SK-N-SH (cell line): ENCODE measurements at regions not wholly inside any gene's neighbourhood (a gene's known extent, or its start where the extent isn't known, plus 50 kb on each side); places are given as distances from the start of the nearest gene placed in this dataset.

Experiments
- FOSL2 ChIP-seq: IDR thresholded peaks from 2 replicates; pipeline ENCODE4 v1.4.0; 2012; ENCODE audit warnings: low read depth, mild to moderate bottlenecking, moderate library complexity, borderline replicate concordance
- NRF1 ChIP-seq: IDR thresholded peaks from 2 replicates; pipeline ENCODE4 v1.6.1; 2012; ENCODE audit warnings: low read depth, mild to moderate bottlenecking, low read length
- POLR2AphosphoS5 ChIP-seq: IDR thresholded peaks from 2 replicates; pipeline ENCODE4 v1.6.1; 2012; ENCODE audit warnings: low read depth, low read length
- RFX5 ChIP-seq: IDR thresholded peaks from 2 replicates; pipeline ENCODE4 v1.6.1; 2012; ENCODE audit warnings: mild to moderate bottlenecking, improper control_type of control experiment, low read length
- TAF1 ChIP-seq: IDR thresholded peaks from 2 replicates; pipeline ENCODE4 v1.6.1; 2012; ENCODE audit warnings: low read depth, mild to moderate bottlenecking, low read length, moderate library complexity, borderline replicate concordance
- YY1 ChIP-seq: IDR thresholded peaks from 2 replicates; pipeline ENCODE4 v1.4.0; 2012; ENCODE audit warnings: low read depth, mild to moderate bottlenecking
- TF ChIP-seq, protein P1 (sequence below): fragments of 200-600 bp; sonication (generic); IDR thresholded peaks from 2 replicates; pipeline ENCODE4 v1.6.1; 2017; ENCODE audit warnings: antibody characterized with exemption, mild to moderate bottlenecking, moderate library complexity
- TF ChIP-seq, protein P2 (sequence below): fragments of 150-350 bp; IDR thresholded peaks from 2 replicates; pipeline ENCODE4 v1.6.1; 2017; ENCODE audit warnings: antibody characterized with exemption, low read length, low read depth, borderline replicate concordance
- TF ChIP-seq, protein P3 (sequence below): IDR thresholded peaks from 2 replicates; pipeline ENCODE4 v1.6.1; 2012; ENCODE audit warnings: mild to moderate bottlenecking, low read depth, low read length, moderate library complexity
- TF ChIP-seq, protein P4 (sequence below): IDR thresholded peaks from 2 replicates; pipeline ENCODE4 v1.4.0; 2012; ENCODE audit warnings: low read depth

DNA sequence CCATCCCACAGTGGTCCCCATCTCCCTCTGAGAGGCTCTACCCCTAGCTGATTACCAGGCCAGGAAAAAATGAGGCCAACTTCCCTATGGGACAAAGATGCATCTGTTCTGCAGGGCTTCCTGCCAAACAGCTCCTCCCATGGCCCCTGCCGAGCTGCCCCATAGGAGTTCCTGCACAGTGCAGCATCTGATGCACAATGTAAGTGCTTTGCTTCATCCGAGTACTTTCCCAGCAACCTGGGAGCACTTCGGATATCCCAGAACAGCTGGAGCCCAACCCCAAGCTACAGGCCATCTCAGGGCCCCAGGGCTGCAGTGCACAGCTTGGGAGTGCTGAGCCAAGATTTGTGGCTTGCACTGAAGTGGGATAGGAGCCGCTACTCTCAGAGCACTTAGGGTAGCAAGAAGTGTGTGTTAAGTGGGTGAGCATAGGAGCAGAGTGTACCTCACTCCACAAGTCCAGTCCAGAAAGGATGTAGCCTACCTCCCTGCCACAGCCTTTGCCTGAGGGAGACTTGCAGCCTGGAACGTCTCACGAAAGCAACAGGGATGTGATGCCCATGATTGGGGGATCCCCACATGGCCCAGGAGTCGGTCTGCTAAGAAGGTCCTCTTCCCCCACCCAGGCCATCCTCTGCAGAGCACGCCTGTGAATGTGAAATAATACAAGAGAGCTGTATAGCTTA, 209.6 kb upstream of the VWC2 start:
- TF ChIP-seq, protein P1, sequence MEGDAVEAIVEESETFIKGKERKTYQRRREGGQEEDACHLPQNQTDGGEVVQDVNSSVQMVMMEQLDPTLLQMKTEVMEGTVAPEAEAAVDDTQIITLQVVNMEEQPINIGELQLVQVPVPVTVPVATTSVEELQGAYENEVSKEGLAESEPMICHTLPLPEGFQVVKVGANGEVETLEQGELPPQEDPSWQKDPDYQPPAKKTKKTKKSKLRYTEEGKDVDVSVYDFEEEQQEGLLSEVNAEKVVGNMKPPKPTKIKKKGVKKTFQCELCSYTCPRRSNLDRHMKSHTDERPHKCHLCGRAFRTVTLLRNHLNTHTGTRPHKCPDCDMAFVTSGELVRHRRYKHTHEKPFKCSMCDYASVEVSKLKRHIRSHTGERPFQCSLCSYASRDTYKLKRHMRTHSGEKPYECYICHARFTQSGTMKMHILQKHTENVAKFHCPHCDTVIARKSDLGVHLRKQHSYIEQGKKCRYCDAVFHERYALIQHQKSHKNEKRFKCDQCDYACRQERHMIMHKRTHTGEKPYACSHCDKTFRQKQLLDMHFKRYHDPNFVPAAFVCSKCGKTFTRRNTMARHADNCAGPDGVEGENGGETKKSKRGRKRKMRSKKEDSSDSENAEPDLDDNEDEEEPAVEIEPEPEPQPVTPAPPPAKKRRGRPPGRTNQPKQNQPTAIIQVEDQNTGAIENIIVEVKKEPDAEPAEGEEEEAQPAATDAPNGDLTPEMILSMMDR: no peak
- TF ChIP-seq TAF1 (no peak), RFX5 (no peak), NRF1 (no peak), POLR2AphosphoS5 (no peak), YY1 (no peak), FOSL2 (no peak)
- TF ChIP-seq, protein P2, sequence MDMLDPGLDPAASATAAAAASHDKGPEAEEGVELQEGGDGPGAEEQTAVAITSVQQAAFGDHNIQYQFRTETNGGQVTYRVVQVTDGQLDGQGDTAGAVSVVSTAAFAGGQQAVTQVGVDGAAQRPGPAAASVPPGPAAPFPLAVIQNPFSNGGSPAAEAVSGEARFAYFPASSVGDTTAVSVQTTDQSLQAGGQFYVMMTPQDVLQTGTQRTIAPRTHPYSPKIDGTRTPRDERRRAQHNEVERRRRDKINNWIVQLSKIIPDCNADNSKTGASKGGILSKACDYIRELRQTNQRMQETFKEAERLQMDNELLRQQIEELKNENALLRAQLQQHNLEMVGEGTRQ: no peak
- TF ChIP-seq, protein P3, sequence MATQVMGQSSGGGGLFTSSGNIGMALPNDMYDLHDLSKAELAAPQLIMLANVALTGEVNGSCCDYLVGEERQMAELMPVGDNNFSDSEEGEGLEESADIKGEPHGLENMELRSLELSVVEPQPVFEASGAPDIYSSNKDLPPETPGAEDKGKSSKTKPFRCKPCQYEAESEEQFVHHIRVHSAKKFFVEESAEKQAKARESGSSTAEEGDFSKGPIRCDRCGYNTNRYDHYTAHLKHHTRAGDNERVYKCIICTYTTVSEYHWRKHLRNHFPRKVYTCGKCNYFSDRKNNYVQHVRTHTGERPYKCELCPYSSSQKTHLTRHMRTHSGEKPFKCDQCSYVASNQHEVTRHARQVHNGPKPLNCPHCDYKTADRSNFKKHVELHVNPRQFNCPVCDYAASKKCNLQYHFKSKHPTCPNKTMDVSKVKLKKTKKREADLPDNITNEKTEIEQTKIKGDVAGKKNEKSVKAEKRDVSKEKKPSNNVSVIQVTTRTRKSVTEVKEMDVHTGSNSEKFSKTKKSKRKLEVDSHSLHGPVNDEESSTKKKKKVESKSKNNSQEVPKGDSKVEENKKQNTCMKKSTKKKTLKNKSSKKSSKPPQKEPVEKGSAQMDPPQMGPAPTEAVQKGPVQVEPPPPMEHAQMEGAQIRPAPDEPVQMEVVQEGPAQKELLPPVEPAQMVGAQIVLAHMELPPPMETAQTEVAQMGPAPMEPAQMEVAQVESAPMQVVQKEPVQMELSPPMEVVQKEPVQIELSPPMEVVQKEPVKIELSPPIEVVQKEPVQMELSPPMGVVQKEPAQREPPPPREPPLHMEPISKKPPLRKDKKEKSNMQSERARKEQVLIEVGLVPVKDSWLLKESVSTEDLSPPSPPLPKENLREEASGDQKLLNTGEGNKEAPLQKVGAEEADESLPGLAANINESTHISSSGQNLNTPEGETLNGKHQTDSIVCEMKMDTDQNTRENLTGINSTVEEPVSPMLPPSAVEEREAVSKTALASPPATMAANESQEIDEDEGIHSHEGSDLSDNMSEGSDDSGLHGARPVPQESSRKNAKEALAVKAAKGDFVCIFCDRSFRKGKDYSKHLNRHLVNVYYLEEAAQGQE: no peak
- TF ChIP-seq, protein P4, sequence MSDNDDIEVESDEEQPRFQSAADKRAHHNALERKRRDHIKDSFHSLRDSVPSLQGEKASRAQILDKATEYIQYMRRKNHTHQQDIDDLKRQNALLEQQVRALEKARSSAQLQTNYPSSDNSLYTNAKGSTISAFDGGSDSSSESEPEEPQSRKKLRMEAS: no peak
